ENCODE measurements at regions not wholly inside any gene's neighbourhood (a gene's known extent, or its start where the extent isn't known, plus 50 kb on each side); places are given as distances from the start of the nearest gene placed in this dataset.

DNA sequence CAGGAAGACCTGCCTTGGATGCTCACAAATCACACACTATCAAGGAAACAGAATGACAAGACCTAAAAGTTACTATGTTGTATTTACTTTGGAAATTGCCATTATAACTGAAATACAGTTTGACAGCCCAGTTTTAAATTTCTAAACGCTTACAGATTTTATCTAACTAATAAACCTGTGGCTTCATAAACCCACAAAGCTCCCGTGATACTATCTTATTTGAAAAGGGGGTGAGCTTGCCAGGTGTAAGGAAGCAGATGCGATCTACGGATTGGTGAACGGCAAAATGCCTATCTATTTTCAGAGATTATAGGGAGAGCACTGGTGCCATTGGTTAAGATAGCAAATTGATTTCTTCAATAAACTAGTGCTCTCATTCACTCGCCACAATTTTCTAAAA lies 485.5 kb downstream of the BCAT1 start:
- TF ChIP-seq, protein P1, sequence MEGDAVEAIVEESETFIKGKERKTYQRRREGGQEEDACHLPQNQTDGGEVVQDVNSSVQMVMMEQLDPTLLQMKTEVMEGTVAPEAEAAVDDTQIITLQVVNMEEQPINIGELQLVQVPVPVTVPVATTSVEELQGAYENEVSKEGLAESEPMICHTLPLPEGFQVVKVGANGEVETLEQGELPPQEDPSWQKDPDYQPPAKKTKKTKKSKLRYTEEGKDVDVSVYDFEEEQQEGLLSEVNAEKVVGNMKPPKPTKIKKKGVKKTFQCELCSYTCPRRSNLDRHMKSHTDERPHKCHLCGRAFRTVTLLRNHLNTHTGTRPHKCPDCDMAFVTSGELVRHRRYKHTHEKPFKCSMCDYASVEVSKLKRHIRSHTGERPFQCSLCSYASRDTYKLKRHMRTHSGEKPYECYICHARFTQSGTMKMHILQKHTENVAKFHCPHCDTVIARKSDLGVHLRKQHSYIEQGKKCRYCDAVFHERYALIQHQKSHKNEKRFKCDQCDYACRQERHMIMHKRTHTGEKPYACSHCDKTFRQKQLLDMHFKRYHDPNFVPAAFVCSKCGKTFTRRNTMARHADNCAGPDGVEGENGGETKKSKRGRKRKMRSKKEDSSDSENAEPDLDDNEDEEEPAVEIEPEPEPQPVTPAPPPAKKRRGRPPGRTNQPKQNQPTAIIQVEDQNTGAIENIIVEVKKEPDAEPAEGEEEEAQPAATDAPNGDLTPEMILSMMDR (IDR thresholded peaks at IDR 0.05) = no peak
- TF ChIP-seq TCF7L2 (IDR thresholded peaks at IDR 0.05; ENCODE audit: low read depth, low read length) (no peak), POLR2AphosphoS5 (IDR thresholded peaks at IDR 0.05; ENCODE audit: low read depth, low read length) (no peak)

Measured in Panc1 (cell line).